8988T (cell line): ENCODE measurements at regions not wholly inside any gene's neighbourhood (a gene's known extent, or its start where the extent isn't known, plus 50 kb on each side); places are given as distances from the start of the nearest gene placed in this dataset.
A peak's percentile ranks its signal among the peaks of the same experiment; 100 is the strongest.
"Not testable (repeated sequence)": the region's sequence is repeated elsewhere in the genome, so short reads cannot be mapped to it uniquely, and the experiment has no call there.

Source experiments
- DNase-seq: peaks from one replicate; pipeline ENCODE4 v3.0.0; 2011

GRCh38 chr18:11511434-11512095, 97.8 kb upstream of the SLC35G4 start:
- DNase-seq = no peak

GRCh38 chr18:11506856-11507255, 102.5 kb upstream of the SLC35G4 start:
- DNase-seq = no peak

- no peak for DNase-seq
Observed at GRCh38 chr18:11505993-11506392, 103.4 kb upstream of the SLC35G4 start.

GRCh38 chr18:11504962-11505361, 104.4 kb upstream of the SLC35G4 start:
- DNase-seq = no peak

- no peak for DNase-seq
Observed at GRCh38 chr18:11502368-11502767, 107.0 kb upstream of the SLC35G4 start.

GRCh38 chr18:11501352-11501751, 108.0 kb upstream of the SLC35G4 start:
- DNase-seq = no peak

GRCh38 chr18:11500153-11501122, 109.0 kb upstream of the SLC35G4 start:
- DNase-seq = peak; percentile 32

GRCh38 chr18:11498821-11499220, 110.6 kb upstream of the SLC35G4 start:
- DNase-seq = no peak

- DNase-seq = no peak
Observed at GRCh38 chr18:11497585-11497984, 111.8 kb upstream of the SLC35G4 start.

GRCh38 chr18:11496526-11497172, 112.7 kb upstream of the SLC35G4 start:
- DNase-seq = no peak

GRCh38 chr18:11495441-11495840, 114.0 kb upstream of the SLC35G4 start:
- no peak for DNase-seq

GRCh38 chr18:11494107-11494506, 115.3 kb upstream of the SLC35G4 start:
- DNase-seq = no peak

- no peak for DNase-seq
Observed at GRCh38 chr18:11489266-11489899, 120.0 kb upstream of the SLC35G4 start.

- DNase-seq = no peak
Observed at GRCh38 chr18:11488175-11488574, 121.2 kb upstream of the SLC35G4 start.

GRCh38 chr18:11487390-11487789, 122.0 kb upstream of the SLC35G4 start:
- no peak for DNase-seq

GRCh38 chr18:11482271-11482670, 127.1 kb upstream of the SLC35G4 start:
- DNase-seq = no peak

- DNase-seq = no peak
Observed at GRCh38 chr18:11480692-11481091, 128.7 kb upstream of the SLC35G4 start.

- DNase-seq = not testable (repeated sequence)
Observed at GRCh38 chr18:11479031-11479430, 130.4 kb upstream of the SLC35G4 start.

- no peak for DNase-seq
Observed at GRCh38 chr18:11470941-11471340, 138.5 kb upstream of the SLC35G4 start.

- DNase-seq = no peak
Observed at GRCh38 chr18:11468617-11469016, 140.8 kb upstream of the SLC35G4 start.

GRCh38 chr18:11468120-11468519, 141.3 kb upstream of the SLC35G4 start:
- no peak for DNase-seq

- no peak for DNase-seq
Observed at GRCh38 chr18:11467611-11468010, 141.8 kb upstream of the SLC35G4 start.

GRCh38 chr18:11464129-11464528, 145.3 kb upstream of the SLC35G4 start:
- DNase-seq = no peak
